ENCODE measurements at regions not wholly inside any gene's neighbourhood (a gene's known extent, or its start where the extent isn't known, plus 50 kb on each side); places are given as distances from the start of the nearest gene placed in this dataset.
A peak's percentile ranks its signal among the peaks of the same experiment; 100 is the strongest.
"Not testable (repeated sequence)": the region's sequence is repeated elsewhere in the genome, so short reads cannot be mapped to it uniquely, and the experiment has no call there.

DNA sequence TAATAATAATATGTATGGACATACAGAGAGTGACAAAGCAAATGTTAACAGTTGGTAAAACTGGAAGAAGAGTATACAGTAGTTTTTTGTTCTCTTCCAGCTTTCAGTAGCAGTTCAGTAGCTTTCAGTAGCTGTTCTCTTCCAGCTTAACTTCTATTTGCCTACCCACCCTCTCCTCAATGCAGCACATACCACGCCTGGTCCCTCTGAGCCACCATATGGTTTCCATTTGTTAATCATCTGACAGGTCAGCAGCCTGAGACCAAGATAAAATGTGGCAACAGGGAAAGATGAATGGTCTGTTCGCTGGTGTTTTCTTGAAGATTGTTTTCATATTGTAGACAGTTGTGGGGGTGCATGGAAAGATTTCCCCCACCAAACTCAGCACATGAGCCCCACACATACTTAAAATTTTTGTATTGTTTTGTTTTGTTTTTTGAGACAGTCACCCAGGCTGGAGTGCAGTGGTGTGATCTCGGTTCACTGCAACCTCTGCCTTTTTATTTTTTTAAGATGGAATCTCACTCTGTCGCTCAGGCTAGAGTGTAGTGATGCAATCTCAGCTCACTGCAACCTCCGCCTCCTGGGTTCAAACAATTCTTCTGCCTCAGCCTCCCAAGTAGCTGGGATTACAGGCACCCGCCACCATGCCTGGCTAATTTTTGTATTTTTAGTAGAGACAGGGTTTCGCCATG lies 56.8 kb downstream of the ATP6V0E2 start:
- intact Hi-C loops (cut with DNase I); H3K27ac ChIP-seq; H3K9me3 ChIP-seq; H3K27me3 ChIP-seq; DNase-seq; H3K4me3 ChIP-seq; H3K36me3 ChIP-seq; H3K4me1 ChIP-seq: not testable (repeated sequence)
- ATAC-seq: peak; percentile 49

DNA sequence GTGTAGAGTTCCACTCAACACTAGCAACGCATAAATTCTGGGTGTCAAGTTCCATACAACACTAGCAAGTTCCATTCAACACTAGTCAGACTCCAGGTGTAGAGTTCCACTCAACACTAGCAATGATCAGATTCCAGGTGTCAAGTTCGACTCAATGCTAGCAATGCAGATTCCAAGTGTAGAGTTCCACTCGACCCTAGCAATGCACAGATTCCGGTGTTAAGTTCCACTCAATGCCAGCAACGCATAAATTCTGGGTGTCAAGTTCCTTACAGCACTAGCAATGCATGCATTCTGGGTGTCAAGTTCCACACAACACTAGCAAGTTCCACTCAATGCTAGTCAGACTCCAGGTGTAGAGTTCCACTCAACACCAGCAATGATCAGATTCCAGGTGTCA lies 60.0 kb downstream of the ATP6V0E2 start:
- DNase-seq; H3K27ac ChIP-seq; H3K27me3 ChIP-seq; H3K9me3 ChIP-seq; H3K4me1 ChIP-seq; ATAC-seq; intact Hi-C loops (cut with DNase I); H3K4me3 ChIP-seq; H3K36me3 ChIP-seq: not testable (repeated sequence)

DNA sequence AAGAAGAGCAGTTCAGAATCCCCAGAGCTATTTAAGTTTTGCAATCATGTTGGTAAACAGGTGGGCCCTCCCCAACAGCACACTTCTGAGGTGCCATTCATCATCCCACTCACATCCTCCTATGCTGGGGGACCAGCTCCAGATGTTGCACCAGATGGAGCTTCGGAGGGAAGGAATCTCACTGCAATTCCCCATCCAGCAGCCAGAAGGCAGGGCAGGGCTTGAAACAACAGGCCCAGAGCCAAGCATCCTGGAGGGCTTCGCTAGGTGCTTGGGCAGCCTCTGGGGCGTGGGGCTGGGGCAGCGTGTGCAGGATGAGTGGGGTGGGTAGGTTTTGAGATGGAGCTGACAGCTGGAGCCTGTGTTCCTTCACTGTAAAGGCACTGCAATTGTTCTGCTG lies 73.6 kb downstream of the ATP6V0E2 start:
- H3K27me3 ChIP-seq; H3K27ac ChIP-seq; H3K36me3 ChIP-seq; H3K4me1 ChIP-seq; DNase-seq; ATAC-seq; intact Hi-C loops (cut with DNase I); H3K4me3 ChIP-seq; H3K9me3 ChIP-seq: not testable (repeated sequence)

GRCh38 chr7:149948444-149948843 lies 74.7 kb downstream of the ATP6V0E2 start:
- H3K27ac ChIP-seq; DNase-seq; H3K36me3 ChIP-seq; H3K27me3 ChIP-seq; intact Hi-C loops (cut with DNase I); H3K4me1 ChIP-seq; H3K9me3 ChIP-seq; H3K4me3 ChIP-seq: not testable (repeated sequence)
- peak; percentile 14 for ATAC-seq

- DNase-seq; H3K27ac ChIP-seq; H3K9me3 ChIP-seq; intact Hi-C loops (cut with DNase I); H3K4me1 ChIP-seq; H3K36me3 ChIP-seq; H3K4me3 ChIP-seq; H3K27me3 ChIP-seq: not testable (repeated sequence)
- peak; percentile 65 for ATAC-seq
Observed at GRCh38 chr7:149949863-149950577, 76.3 kb downstream of the ATP6V0E2 start.

- H3K27ac ChIP-seq; H3K27me3 ChIP-seq; H3K36me3 ChIP-seq; DNase-seq; intact Hi-C loops (cut with DNase I); H3K4me1 ChIP-seq; H3K4me3 ChIP-seq; H3K9me3 ChIP-seq: not testable (repeated sequence)
- ATAC-seq: peak; percentile 11
Observed at GRCh38 chr7:149950578-149950924, 76.8 kb downstream of the ATP6V0E2 start.

- intact Hi-C loops (cut with DNase I): not testable (repeated sequence)
Observed at GRCh38 chr7:149951579-149951978, 77.8 kb downstream of the ATP6V0E2 start.

DNA sequence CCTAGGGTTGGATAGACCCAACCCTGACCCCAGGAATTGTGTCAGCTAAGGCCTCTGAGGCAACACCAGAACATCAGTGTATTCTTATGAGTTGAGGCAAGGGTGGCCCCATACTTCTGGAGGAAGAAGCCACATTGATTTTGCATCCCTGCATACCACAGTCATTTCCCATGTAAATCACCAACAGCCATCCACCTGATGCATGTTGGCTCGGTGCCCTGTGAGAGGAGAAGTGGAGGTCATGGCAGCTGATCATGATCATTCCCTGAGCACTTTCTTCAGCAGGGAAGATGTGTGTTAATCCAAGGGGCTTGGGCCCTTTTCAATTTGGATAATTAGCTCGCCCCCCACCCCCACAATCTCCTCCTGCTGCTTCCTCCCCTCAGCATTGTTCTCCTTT lies 85.1 kb downstream of the ATP6V0E2 start:
- H3K36me3 ChIP-seq: not testable (repeated sequence)

More at GRCh38 chr7:149951579-149951978, 77.8 kb downstream of the ATP6V0E2 start:
- not testable (repeated sequence) for H3K4me3 ChIP-seq, H3K4me1 ChIP-seq, H3K27me3 ChIP-seq, H3K9me3 ChIP-seq, ATAC-seq, H3K27ac ChIP-seq, H3K36me3 ChIP-seq, DNase-seq

GRCh38 chr7:149960863-149961262 lies 87.1 kb downstream of the ATP6V0E2 start:
- intact Hi-C loops (cut with DNase I); H3K9me3 ChIP-seq; ATAC-seq; DNase-seq; H3K4me3 ChIP-seq; H3K27ac ChIP-seq; H3K36me3 ChIP-seq; H3K27me3 ChIP-seq; H3K4me1 ChIP-seq: not testable (repeated sequence)

More for the DNA sequence above, 85.1 kb downstream of the ATP6V0E2 start:
- H3K27me3 ChIP-seq; H3K4me3 ChIP-seq; ATAC-seq; DNase-seq; intact Hi-C loops (cut with DNase I); H3K9me3 ChIP-seq; H3K4me1 ChIP-seq; H3K27ac ChIP-seq: not testable (repeated sequence)

GRCh38 chr7:149961878-149962277 lies 88.1 kb downstream of the ATP6V0E2 start:
- H3K9me3 ChIP-seq; H3K4me1 ChIP-seq; ATAC-seq; H3K4me3 ChIP-seq; H3K27ac ChIP-seq; H3K36me3 ChIP-seq; DNase-seq; intact Hi-C loops (cut with DNase I); H3K27me3 ChIP-seq: not testable (repeated sequence)

DNA sequence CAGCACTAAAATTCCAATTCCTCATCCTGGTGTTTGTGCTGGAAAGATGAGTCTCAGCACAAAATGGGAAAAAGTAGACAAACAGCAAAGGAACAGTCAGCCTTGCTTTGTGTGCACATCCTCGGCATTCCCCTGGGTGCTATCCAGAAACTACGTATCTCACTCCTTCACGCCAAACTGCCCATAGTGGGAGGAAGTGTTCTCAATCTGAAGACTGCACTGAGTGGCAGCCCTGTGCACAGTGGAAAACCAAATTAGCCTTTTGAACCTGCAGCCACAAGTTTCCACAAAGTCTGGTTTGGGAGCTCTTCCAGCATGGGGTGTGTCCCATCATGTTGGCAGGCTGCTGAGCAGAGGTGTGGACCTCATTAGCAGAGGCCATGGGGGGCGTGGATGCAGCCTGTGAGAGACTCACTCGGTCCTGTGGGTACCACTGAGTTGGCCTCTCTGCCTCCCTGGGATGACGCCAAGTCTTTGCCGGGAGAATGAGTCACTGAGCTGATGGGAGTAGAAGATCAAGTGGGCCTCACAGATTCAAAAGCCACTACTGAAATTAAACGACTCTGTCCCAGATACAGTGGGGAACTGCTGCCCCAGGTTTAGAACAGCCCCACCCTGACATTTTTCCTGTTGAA lies 89.0 kb downstream of the ATP6V0E2 start:
- H3K4me1 ChIP-seq; H3K9me3 ChIP-seq; H3K4me3 ChIP-seq; intact Hi-C loops (cut with DNase I); H3K27me3 ChIP-seq; H3K36me3 ChIP-seq; H3K27ac ChIP-seq; DNase-seq: not testable (repeated sequence)
- ATAC-seq: peak; percentile 27

DNA sequence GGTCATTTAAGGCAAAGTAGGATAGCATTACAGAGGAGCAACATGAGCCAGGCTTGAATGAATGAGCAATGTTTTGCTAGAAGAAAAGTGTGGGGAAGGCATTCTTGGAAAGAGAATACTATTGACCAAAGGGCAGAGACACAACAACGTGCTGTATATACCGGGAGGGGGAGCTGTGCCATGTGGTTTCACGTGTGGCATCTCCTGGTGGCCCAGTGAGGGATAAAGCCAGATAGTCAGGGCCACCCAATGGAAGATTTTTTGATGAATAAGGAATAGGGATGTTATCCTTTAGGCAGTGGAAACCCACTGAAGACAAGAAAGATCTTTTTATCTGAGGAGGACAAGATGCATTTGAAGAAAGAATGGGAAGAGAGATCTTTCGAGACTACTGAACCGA lies 90.2 kb downstream of the ATP6V0E2 start:
- ATAC-seq; intact Hi-C loops (cut with DNase I); H3K36me3 ChIP-seq; H3K9me3 ChIP-seq; H3K27me3 ChIP-seq; H3K4me1 ChIP-seq; DNase-seq; H3K27ac ChIP-seq; H3K4me3 ChIP-seq: not testable (repeated sequence)

GRCh38 chr7:149966444-149966843 lies 92.7 kb downstream of the ATP6V0E2 start:
- H3K4me1 ChIP-seq; H3K36me3 ChIP-seq; H3K9me3 ChIP-seq; DNase-seq; H3K4me3 ChIP-seq; H3K27ac ChIP-seq; H3K27me3 ChIP-seq; intact Hi-C loops (cut with DNase I): not testable (repeated sequence)
- ATAC-seq: peak; percentile 50

DNA sequence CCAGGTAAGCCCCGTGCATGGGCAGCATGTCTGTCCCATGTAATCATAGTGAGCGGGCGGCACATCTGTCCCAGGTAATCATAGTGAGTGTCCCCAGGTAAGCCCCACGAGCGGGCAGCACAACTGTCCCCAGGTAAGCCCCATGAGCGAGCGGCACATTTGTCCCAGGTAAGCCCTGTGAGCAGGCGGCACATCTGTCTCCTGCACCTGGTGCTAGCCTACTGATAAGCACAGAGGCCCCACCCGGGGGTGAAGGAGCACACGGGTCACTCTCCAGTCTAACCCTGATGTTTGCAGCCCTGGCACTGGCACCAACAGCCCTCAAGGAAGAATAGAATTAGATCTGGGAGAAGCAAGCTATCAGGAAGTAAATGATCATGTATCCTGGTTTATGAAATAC lies 99.2 kb downstream of the ATP6V0E2 start:
- H3K4me3 ChIP-seq; H3K36me3 ChIP-seq; H3K9me3 ChIP-seq; DNase-seq; intact Hi-C loops (cut with DNase I); H3K27ac ChIP-seq; H3K4me1 ChIP-seq; H3K27me3 ChIP-seq: not testable (repeated sequence)
- ATAC-seq: peak; percentile 81

All from upper lobe of right lung (tissue), 1 donor.